ENCODE measurements at regions not wholly inside any gene's neighbourhood (a gene's known extent, or its start where the extent isn't known, plus 50 kb on each side); places are given as distances from the start of the nearest gene placed in this dataset.

DNA sequence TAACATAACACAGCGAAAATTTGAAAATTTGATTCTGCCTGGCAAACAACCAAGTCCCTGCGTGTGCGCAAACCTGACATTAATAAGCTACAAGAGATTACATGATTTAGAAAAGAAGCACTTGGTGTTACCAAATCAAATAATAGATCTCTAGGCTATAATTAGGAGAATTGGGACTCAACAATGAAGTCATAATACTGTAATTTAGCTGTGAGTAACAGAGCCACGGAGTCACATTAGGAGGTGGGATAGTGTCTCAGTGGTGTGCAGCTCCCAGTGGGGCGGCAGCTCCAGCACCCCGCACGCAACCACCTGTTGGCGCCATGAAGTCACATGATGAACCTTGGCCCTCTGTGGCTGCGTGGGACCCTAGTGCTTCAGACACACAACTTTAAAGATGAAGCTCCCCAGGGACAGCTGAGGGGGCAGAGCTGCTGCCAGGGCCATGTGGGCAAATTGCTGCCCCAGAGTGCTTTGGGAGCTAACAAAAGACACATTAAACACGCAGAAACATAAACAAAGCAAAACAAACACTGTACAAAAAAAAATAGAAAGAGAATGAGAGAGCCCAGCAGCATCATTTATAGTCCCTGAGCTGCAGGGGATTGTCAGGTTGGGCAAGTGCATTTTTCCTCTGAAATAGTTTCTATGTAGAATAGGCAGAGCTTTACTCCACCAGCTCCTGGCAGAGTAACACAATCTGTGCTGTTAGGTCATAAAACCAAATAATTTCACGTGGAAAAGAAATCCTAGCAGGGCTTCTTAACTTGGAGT, 605.6 kb downstream of the SOX6 start:
- no peak for TF ChIP-seq POLR2AphosphoS5 (IDR thresholded peaks at IDR 0.05; ENCODE audit: low read depth, low read length)
- TF ChIP-seq POLR2A (IDR thresholded peaks at IDR 0.05; ENCODE audit: low read depth, low read length) = no peak
- no peak for TF ChIP-seq PAX5 (IDR thresholded peaks at IDR 0.05; ENCODE audit: insufficient read depth, low read length, severe bottlenecking)
- no peak for TF ChIP-seq POU2F2 (IDR thresholded peaks at IDR 0.05; ENCODE audit: low read depth, low read length)
- no peak for TF ChIP-seq SPI1 (IDR thresholded peaks at IDR 0.05; ENCODE audit: low read depth, low read length)
- TF ChIP-seq TAF1 (IDR thresholded peaks at IDR 0.05; ENCODE audit: low read depth, low read length) = no peak
